SK-N-SH treated with all-trans-retinoic acid at 6 μM for 48 hours (cell line): ENCODE measurements at regions not wholly inside any gene's neighbourhood (a gene's known extent, or its start where the extent isn't known, plus 50 kb on each side); places are given as distances from the start of the nearest gene placed in this dataset.

Experiments
- ATAC-seq: fragments of 200-7000 bp; cut with Tn5 transposase; 3 replicates; pipeline ENCODE4 v1.9.1; 2020; ENCODE audit warnings: mild to moderate bottlenecking, moderate library complexity
- ARNTL ChIP-seq: fragments of 450-650 bp; formaldehyde crosslinking; IDR thresholded peaks from 2 replicates; pipeline ENCODE4 v1.5.0; 2020; ENCODE audit warnings: low read depth, mild to moderate bottlenecking, moderate library complexity, borderline replicate concordance
- BACH2 ChIP-seq: fragments of 250-450 bp; sonication (Bioruptor Pico); IDR thresholded peaks from 2 replicates; pipeline ENCODE4 v1.9.0; 2021; ENCODE audit warnings: mild to moderate bottlenecking, borderline replicate concordance
- CSDC2 ChIP-seq: fragments of 250-450 bp; sonication (Bioruptor Pico); IDR thresholded peaks from 2 replicates; pipeline ENCODE4 v1.5.0; 2020; ENCODE audit warnings: mild to moderate bottlenecking, moderate library complexity
- ESRRG ChIP-seq: fragments of 250-450 bp; sonication (Bioruptor Pico); IDR thresholded peaks from 2 replicates; pipeline ENCODE4 v1.6.1; 2021; ENCODE audit warnings: mild to moderate bottlenecking
- GLIS3 ChIP-seq: fragments of 250-450 bp; sonication (Bioruptor Pico); IDR thresholded peaks from 2 replicates; pipeline ENCODE4 v1.5.0; 2020; ENCODE audit warnings: mild to moderate bottlenecking, moderate library complexity
- ISL1 ChIP-seq: fragments of 250-450 bp; sonication (Bioruptor Pico); IDR thresholded peaks from 2 replicates; pipeline ENCODE4 v2.1.2; 2022; ENCODE audit warnings: mild to moderate bottlenecking, moderate library complexity
- OSR1 ChIP-seq: fragments of 250-450 bp; sonication (Bioruptor Pico); IDR thresholded peaks from 2 replicates; pipeline ENCODE4 v1.8.0; 2022; ENCODE audit warnings: moderate library complexity, mild to moderate bottlenecking, inconsistent platforms
- PPARA ChIP-seq: fragments of 250-450 bp; sonication (Bioruptor Pico); IDR thresholded peaks from 2 replicates; pipeline ENCODE4 v1.5.0; 2020; ENCODE audit warnings: mild to moderate bottlenecking, borderline replicate concordance
- RARB ChIP-seq: fragments of 250-450 bp; sonication (Bioruptor Pico); IDR thresholded peaks from 2 replicates; pipeline ENCODE4 v1.8.0; 2021; ENCODE audit warnings: mild to moderate bottlenecking, moderate library complexity
- SNAI2 ChIP-seq: fragments of 250-450 bp; sonication (Bioruptor Pico); IDR thresholded peaks from 2 replicates; pipeline ENCODE4 v1.5.0; 2020; ENCODE audit warnings: mild to moderate bottlenecking, moderate library complexity
- TCF4 ChIP-seq: fragments of 250-450 bp; sonication (Bioruptor Pico); IDR thresholded peaks from 2 replicates; pipeline ENCODE4 v1.8.0; 2021; ENCODE audit warnings: mild to moderate bottlenecking, moderate library complexity, borderline replicate concordance
- TOX ChIP-seq: fragments of 250-450 bp; sonication (Bioruptor Pico); IDR thresholded peaks from 2 replicates; pipeline ENCODE4 v1.8.0; 2021; ENCODE audit warnings: mild to moderate bottlenecking, moderate library complexity, borderline replicate concordance
- ZC3H10 ChIP-seq: fragments of 250-450 bp; sonication (Bioruptor Pico); IDR thresholded peaks from 2 replicates; pipeline ENCODE4 v1.5.1; 2021; ENCODE audit warnings: mild to moderate bottlenecking, moderate library complexity
- ZFP3 ChIP-seq: fragments of 250-450 bp; sonication (Bioruptor Pico); IDR thresholded peaks from 2 replicates; pipeline ENCODE4 v1.5.0; 2020; ENCODE audit warnings: mild to moderate bottlenecking, moderate library complexity
- ZNF565 ChIP-seq: fragments of 450-650 bp; formaldehyde crosslinking; conservative IDR thresholded peaks from 2 replicates; pipeline ENCODE4 v1.5.0; 2020; ENCODE audit warnings: low read depth, mild to moderate bottlenecking, moderate library complexity
- ZNF70 ChIP-seq: fragments of 450-650 bp; formaldehyde crosslinking; IDR thresholded peaks from 2 replicates; pipeline ENCODE4 v1.5.0; 2020; ENCODE audit warnings: mild to moderate bottlenecking, moderate library complexity
- ZNF8 ChIP-seq: fragments of 450-650 bp; formaldehyde crosslinking; IDR thresholded peaks from 2 replicates; pipeline ENCODE4 v1.5.0; 2020; ENCODE audit warnings: mild to moderate bottlenecking, moderate library complexity
- TF ChIP-seq, protein P1 (sequence below): fragments of 250-450 bp; sonication (Bioruptor Pico); IDR thresholded peaks from 2 replicates; pipeline ENCODE4 v1.8.0; 2020; ENCODE audit warnings: mild to moderate bottlenecking, moderate library complexity, borderline replicate concordance
- TF ChIP-seq, protein P2 (sequence below): fragments of 250-450 bp; sonication (Bioruptor Pico); IDR thresholded peaks from 2 replicates; pipeline ENCODE4 v1.8.0; 2021; ENCODE audit warnings: low read depth, mild to moderate bottlenecking, moderate library complexity, borderline replicate concordance
- TF ChIP-seq, protein P3 (sequence below): fragments of 250-450 bp; sonication (Bioruptor Pico); IDR thresholded peaks from 2 replicates; pipeline ENCODE4 v1.5.1; 2020; ENCODE audit warnings: low read depth, mild to moderate bottlenecking, moderate library complexity
- TF ChIP-seq, protein P4 (sequence below): fragments of 250-450 bp; sonication (Bioruptor Pico); IDR thresholded peaks from 2 replicates; pipeline ENCODE4 v1.5.1; 2021; ENCODE audit warnings: mild to moderate bottlenecking, moderate library complexity
- TF ChIP-seq, protein P5 (sequence below): fragments of 250-450 bp; sonication (Bioruptor Pico); IDR thresholded peaks from 2 replicates; pipeline ENCODE4 v1.5.0; 2020; ENCODE audit warnings: mild to moderate bottlenecking, moderate library complexity

DNA sequence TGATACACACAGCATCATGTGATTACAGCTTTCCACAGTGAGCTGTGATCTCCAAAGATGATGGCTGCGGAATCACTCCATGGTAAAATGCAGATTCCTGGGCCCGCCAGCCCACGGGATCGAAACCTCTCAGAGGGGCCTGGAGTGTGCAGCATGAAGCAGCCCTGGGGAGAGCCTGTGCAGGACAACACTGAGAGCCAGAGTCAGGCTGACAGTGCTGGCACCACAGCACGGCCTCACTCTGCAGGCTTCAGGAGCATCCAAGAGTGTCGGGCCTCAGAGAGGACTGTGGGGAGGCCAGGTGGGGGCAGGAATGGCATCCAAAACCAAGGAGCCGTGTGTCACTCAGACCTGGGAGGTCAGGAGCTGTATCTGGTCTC, 533.4 kb downstream of the TCERG1L start:
- no peak for ATAC-seq
- TF ChIP-seq ZNF565 (CRISPR knock-in tag) (no peak), ZC3H10 (CRISPR knock-in tag) (no peak), ESRRG (no peak), ISL1 (no peak), TOX (CRISPR knock-in tag) (no peak), PPARA (CRISPR knock-in tag) (no peak), OSR1 (no peak), ZFP3 (CRISPR knock-in tag) (no peak), RARB (CRISPR knock-in tag) (no peak), BACH2 (CRISPR knock-in tag) (no peak), ZNF70 (CRISPR knock-in tag) (no peak), SNAI2 (CRISPR knock-in tag) (no peak), GLIS3 (CRISPR knock-in tag) (no peak), TCF4 (CRISPR knock-in tag) (no peak), ARNTL (no peak)
- TF ChIP-seq, protein P1, sequence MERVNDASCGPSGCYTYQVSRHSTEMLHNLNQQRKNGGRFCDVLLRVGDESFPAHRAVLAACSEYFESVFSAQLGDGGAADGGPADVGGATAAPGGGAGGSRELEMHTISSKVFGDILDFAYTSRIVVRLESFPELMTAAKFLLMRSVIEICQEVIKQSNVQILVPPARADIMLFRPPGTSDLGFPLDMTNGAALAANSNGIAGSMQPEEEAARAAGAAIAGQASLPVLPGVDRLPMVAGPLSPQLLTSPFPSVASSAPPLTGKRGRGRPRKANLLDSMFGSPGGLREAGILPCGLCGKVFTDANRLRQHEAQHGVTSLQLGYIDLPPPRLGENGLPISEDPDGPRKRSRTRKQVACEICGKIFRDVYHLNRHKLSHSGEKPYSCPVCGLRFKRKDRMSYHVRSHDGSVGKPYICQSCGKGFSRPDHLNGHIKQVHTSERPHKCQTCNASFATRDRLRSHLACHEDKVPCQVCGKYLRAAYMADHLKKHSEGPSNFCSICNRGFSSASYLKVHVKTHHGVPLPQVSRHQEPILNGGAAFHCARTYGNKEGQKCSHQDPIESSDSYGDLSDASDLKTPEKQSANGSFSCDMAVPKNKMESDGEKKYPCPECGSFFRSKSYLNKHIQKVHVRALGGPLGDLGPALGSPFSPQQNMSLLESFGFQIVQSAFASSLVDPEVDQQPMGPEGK (CRISPR knock-in tag), result no peak
- TF ChIP-seq, protein P2, sequence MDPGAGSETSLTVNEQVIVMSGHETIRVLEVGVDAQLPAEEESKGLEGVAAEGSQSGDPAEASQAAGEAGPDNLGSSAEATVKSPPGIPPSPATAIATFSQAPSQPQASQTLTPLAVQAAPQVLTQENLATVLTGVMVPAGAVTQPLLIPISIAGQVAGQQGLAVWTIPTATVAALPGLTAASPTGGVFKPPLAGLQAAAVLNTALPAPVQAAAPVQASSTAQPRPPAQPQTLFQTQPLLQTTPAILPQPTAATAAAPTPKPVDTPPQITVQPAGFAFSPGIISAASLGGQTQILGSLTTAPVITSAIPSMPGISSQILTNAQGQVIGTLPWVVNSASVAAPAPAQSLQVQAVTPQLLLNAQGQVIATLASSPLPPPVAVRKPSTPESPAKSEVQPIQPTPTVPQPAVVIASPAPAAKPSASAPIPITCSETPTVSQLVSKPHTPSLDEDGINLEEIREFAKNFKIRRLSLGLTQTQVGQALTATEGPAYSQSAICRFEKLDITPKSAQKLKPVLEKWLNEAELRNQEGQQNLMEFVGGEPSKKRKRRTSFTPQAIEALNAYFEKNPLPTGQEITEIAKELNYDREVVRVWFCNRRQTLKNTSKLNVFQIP (CRISPR knock-in tag), result no peak
- TF ChIP-seq, protein P3, sequence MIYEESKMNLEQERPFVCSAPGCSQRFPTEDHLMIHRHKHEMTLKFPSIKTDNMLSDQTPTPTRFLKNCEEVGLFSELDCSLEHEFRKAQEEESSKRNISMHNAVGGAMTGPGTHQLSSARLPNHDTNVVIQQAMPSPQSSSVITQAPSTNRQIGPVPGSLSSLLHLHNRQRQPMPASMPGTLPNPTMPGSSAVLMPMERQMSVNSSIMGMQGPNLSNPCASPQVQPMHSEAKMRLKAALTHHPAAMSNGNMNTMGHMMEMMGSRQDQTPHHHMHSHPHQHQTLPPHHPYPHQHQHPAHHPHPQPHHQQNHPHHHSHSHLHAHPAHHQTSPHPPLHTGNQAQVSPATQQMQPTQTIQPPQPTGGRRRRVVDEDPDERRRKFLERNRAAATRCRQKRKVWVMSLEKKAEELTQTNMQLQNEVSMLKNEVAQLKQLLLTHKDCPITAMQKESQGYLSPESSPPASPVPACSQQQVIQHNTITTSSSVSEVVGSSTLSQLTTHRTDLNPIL (CRISPR knock-in tag), result no peak
- TF ChIP-seq, protein P4, sequence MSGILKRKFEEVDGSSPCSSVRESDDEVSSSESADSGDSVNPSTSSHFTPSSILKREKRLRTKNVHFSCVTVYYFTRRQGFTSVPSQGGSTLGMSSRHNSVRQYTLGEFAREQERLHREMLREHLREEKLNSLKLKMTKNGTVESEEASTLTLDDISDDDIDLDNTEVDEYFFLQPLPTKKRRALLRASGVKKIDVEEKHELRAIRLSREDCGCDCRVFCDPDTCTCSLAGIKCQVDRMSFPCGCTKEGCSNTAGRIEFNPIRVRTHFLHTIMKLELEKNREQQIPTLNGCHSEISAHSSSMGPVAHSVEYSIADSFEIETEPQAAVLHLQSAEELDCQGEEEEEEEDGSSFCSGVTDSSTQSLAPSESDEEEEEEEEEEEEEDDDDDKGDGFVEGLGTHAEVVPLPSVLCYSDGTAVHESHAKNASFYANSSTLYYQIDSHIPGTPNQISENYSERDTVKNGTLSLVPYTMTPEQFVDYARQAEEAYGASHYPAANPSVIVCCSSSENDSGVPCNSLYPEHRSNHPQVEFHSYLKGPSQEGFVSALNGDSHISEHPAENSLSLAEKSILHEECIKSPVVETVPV (CRISPR knock-in tag), result no peak
- TF ChIP-seq, all 23 proteins: peak for 0

DNA sequence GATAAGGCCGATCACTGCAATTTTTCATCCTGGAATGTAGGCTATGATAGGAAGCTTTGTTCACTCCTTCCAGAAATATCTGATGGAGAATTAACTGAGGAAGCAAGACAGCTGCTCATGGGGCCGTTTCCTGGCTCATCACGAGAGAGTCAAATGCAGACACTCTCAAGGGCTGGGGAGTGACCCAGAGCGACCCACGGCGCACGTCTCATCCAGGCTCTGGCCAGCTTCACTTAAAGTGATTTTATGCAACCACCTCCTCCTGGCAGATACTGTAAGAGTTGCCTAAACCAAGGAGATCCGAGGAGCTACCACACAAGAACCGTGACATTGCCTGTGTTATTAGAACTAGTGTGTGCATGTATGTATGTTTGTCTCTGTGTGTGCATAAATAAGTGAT, 530.8 kb downstream of the TCERG1L start:
- ATAC-seq, result no peak
- no peak for TF ChIP-seq PPARA (CRISPR knock-in tag)
- TF ChIP-seq GLIS3 (CRISPR knock-in tag), result no peak
- no peak for TF ChIP-seq ZNF8 (CRISPR knock-in tag)
- no peak for TF ChIP-seq ZNF565 (CRISPR knock-in tag)
- no peak for TF ChIP-seq TCF4 (CRISPR knock-in tag)
- TF ChIP-seq, protein P4 (CRISPR knock-in tag), result no peak
- TF ChIP-seq ARNTL, result no peak
- no peak for TF ChIP-seq CSDC2
- no peak for TF ChIP-seq ZNF70 (CRISPR knock-in tag)
- no peak for TF ChIP-seq ESRRG
- no peak for TF ChIP-seq ISL1

DNA sequence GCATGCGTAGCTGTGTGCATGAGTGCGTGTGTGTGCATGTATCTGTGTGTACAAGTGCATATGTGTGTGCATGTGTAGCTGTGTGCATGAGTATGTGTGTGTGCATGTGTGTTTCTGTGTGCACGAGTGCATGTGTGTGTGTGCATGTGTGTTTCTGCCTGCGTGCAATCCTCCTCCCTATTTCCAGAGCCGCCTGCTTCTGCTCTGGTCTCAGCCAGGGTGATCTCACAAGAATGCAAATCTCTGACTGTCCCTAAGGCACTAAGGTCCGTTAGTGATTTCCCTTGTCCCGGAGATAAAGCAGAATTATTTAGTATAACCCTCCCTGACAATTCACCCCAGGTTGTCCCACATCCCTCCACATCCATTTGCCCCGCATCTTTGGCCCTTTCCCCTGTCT, 530.3 kb downstream of the TCERG1L start:
- TF ChIP-seq ZFP3 (CRISPR knock-in tag), result no peak
- no peak for TF ChIP-seq ZC3H10 (CRISPR knock-in tag)
- TF ChIP-seq, protein P5, sequence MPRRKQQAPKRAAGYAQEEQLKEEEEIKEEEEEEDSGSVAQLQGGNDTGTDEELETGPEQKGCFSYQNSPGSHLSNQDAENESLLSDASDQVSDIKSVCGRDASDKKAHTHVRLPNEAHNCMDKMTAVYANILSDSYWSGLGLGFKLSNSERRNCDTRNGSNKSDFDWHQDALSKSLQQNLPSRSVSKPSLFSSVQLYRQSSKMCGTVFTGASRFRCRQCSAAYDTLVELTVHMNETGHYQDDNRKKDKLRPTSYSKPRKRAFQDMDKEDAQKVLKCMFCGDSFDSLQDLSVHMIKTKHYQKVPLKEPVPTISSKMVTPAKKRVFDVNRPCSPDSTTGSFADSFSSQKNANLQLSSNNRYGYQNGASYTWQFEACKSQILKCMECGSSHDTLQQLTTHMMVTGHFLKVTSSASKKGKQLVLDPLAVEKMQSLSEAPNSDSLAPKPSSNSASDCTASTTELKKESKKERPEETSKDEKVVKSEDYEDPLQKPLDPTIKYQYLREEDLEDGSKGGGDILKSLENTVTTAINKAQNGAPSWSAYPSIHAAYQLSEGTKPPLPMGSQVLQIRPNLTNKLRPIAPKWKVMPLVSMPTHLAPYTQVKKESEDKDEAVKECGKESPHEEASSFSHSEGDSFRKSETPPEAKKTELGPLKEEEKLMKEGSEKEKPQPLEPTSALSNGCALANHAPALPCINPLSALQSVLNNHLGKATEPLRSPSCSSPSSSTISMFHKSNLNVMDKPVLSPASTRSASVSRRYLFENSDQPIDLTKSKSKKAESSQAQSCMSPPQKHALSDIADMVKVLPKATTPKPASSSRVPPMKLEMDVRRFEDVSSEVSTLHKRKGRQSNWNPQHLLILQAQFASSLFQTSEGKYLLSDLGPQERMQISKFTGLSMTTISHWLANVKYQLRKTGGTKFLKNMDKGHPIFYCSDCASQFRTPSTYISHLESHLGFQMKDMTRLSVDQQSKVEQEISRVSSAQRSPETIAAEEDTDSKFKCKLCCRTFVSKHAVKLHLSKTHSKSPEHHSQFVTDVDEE (CRISPR knock-in tag), result no peak
- TF ChIP-seq, protein P2 (CRISPR knock-in tag), result no peak
- no peak for TF ChIP-seq RARB (CRISPR knock-in tag)
- no peak for ATAC-seq
